ENCODE measurements at regions not wholly inside any gene's neighbourhood (a gene's known extent, or its start where the extent isn't known, plus 50 kb on each side); places are given as distances from the start of the nearest gene placed in this dataset.
"Not testable (repeated sequence)": the region's sequence is repeated elsewhere in the genome, so short reads cannot be mapped to it uniquely, and the experiment has no call there.

- no peak overlapping the region for H3K14ac ChIP-seq (ENCODE audit: insufficient read depth, low read length)
- H3K56ac ChIP-seq (ENCODE audit: insufficient read length, low read depth, low read length): no peak overlapping the region
- H3K9me3 ChIP-seq (ENCODE audit: control insufficient read depth, low read depth, low read length): peaks cover 62% of the 10 kb centered on the region
- H3K23ac ChIP-seq (ENCODE audit: insufficient read length, low read depth, low read length): no peak overlapping the region
- Mint-ChIP-seq H3K4me1 (peaks cover 10 to 12% of the 10 kb centered on the region in 2 experiments), H3K4me3 (no peak overlapping the region; a peak in 1 of 5 replicates), H3K9me3 (peaks cover 76 to 81% of the 10 kb centered on the region in 2 experiments), H3K27me3 (ENCODE audit: low read depth) (no peaks in the 10 kb centered on the region; the same call in 1 of the 2 replicates), H3K36me3 (ENCODE audit: insufficient read depth in 1 of 3, low read depth in 3 of 3) (peaks cover 2 to 8% (median 5%) of the 10 kb centered on the region in 3 experiments; a peak in 4 of 7 replicates), H3K27ac (no peak overlapping the region)
- H3T11ph ChIP-seq (ENCODE audit: low read length): no peak overlapping the region
- no peak for DNase-seq
- no peak overlapping the region for H2BK5ac ChIP-seq (ENCODE audit: insufficient read length, low read length)
- H3K4me2 ChIP-seq (ENCODE audit: insufficient read depth, insufficient read length, low read length): no peak overlapping the region
- H3K23me2 ChIP-seq (ENCODE audit: insufficient read length, low read depth, low read length, poor library complexity, severe bottlenecking): no peaks in the 10 kb centered on the region
- H2BK20ac ChIP-seq (ENCODE audit: low read depth, low read length, poor library complexity, severe bottlenecking): no peak overlapping the region
- TF ChIP-seq, protein P1, sequence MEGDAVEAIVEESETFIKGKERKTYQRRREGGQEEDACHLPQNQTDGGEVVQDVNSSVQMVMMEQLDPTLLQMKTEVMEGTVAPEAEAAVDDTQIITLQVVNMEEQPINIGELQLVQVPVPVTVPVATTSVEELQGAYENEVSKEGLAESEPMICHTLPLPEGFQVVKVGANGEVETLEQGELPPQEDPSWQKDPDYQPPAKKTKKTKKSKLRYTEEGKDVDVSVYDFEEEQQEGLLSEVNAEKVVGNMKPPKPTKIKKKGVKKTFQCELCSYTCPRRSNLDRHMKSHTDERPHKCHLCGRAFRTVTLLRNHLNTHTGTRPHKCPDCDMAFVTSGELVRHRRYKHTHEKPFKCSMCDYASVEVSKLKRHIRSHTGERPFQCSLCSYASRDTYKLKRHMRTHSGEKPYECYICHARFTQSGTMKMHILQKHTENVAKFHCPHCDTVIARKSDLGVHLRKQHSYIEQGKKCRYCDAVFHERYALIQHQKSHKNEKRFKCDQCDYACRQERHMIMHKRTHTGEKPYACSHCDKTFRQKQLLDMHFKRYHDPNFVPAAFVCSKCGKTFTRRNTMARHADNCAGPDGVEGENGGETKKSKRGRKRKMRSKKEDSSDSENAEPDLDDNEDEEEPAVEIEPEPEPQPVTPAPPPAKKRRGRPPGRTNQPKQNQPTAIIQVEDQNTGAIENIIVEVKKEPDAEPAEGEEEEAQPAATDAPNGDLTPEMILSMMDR (conservative IDR thresholded peaks at IDR 0.05): no peak
- no peak overlapping the region for H3K27ac ChIP-seq (ENCODE audit: insufficient read length, low read depth, low read length)
- no peak overlapping the region for H3K9ac ChIP-seq (ENCODE audit: extremely low read depth, insufficient read length, low read length)
- H3K79me1 ChIP-seq (ENCODE audit: insufficient read depth, low read depth, low read length, poor library complexity, severe bottlenecking): no peaks in the 10 kb centered on the region
- no peak overlapping the region for H2BK120ac ChIP-seq (ENCODE audit: low read depth, low read length, poor library complexity, severe bottlenecking)
- H2AK5ac ChIP-seq (ENCODE audit: insufficient read length, low read length): no peak overlapping the region
- H4K91ac ChIP-seq (ENCODE audit: insufficient read length, low read depth, low read length): no peak overlapping the region
- no peak overlapping the region for H2BK15ac ChIP-seq (ENCODE audit: low read depth, low read length)
- WGBS (ENCODE audit: extremely low coverage, insufficient read length, low lambda C conversion rate): no CpG with 5 or more reads among the region's 3 CpGs
- H3K4me1 ChIP-seq (ENCODE audit: insufficient read depth, low read length): no peaks in the 10 kb centered on the region
- no peaks in the 10 kb centered on the region for H4K20me1 ChIP-seq (ENCODE audit: control insufficient read depth, insufficient read depth, insufficient read length)
- no peak overlapping the region for H4K5ac ChIP-seq (ENCODE audit: insufficient read length, low read depth, low read length)
- H3K79me2 ChIP-seq (ENCODE audit: insufficient read depth, low read length): no peaks in the 10 kb centered on the region
- no peaks in the 10 kb centered on the region for H3K27me3 ChIP-seq (ENCODE audit: insufficient read depth, low read length)
- H2AFZ ChIP-seq (ENCODE audit: low read length): no peak overlapping the region
- no peak overlapping the region for H2BK12ac ChIP-seq (ENCODE audit: insufficient read length, low read depth, low read length)
- no peak overlapping the region for H4K8ac ChIP-seq (replicated peaks; ENCODE audit: insufficient read length, low read depth, low read length)
- H3K18ac ChIP-seq (ENCODE audit: insufficient read length, low read depth, low read length): no peak overlapping the region
- H3K4ac ChIP-seq (ENCODE audit: low read depth, low read length): no peak overlapping the region
Measured at GRCh38 chrX:18075603-18076002, 145.1 kb downstream of the BEND2 start.

DNA sequence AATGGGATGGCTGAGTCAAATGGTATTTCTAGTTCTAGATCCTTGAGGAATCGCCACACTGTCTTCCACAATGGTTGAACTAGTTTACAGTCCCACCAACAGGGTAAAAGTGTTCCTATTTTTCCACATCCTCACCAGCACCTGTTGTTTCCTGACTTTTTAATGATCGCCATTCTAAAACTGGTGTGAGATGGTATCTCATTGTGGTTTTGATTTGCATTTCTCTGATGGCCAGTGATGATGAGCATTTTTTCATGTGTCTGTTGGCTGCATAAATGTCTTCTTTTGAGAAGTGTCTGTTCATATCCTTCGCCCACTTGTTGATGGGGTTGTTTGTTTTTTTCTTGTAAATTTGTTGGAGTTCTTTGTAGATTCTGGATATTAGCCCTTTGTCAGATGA, 152.6 kb downstream of the BEND2 start:
- H3K4me3 Mint-ChIP-seq; H3K4me2 ChIP-seq (ENCODE audit: insufficient read depth, insufficient read length, low read length); H3K27ac ChIP-seq (ENCODE audit: insufficient read length, low read depth, low read length); H4K20me1 ChIP-seq (ENCODE audit: control insufficient read depth, insufficient read depth, insufficient read length); H2BK12ac ChIP-seq (ENCODE audit: insufficient read length, low read depth, low read length); H3K79me2 ChIP-seq (ENCODE audit: insufficient read depth, low read length); H3K56ac ChIP-seq (ENCODE audit: insufficient read length, low read depth, low read length); H2BK15ac ChIP-seq (ENCODE audit: low read depth, low read length); H3K27me3 Mint-ChIP-seq (ENCODE audit: low read depth); H3K4ac ChIP-seq (ENCODE audit: low read depth, low read length); H3K23ac ChIP-seq (ENCODE audit: insufficient read length, low read depth, low read length); H4K8ac ChIP-seq (replicated peaks; ENCODE audit: insufficient read length, low read depth, low read length); H3K18ac ChIP-seq (ENCODE audit: insufficient read length, low read depth, low read length); H3K79me1 ChIP-seq (ENCODE audit: insufficient read depth, low read depth, low read length, poor library complexity, severe bottlenecking); H3T11ph ChIP-seq (ENCODE audit: low read length); H2BK120ac ChIP-seq (ENCODE audit: low read depth, low read length, poor library complexity, severe bottlenecking); H2AK5ac ChIP-seq (ENCODE audit: insufficient read length, low read length); H3K23me2 ChIP-seq (ENCODE audit: insufficient read length, low read depth, low read length, poor library complexity, severe bottlenecking); H3K4me1 ChIP-seq (ENCODE audit: insufficient read depth, low read length); H3K27ac Mint-ChIP-seq; H2AFZ ChIP-seq (ENCODE audit: low read length); H4K5ac ChIP-seq (ENCODE audit: insufficient read length, low read depth, low read length); H2BK20ac ChIP-seq (ENCODE audit: low read depth, low read length, poor library complexity, severe bottlenecking); H3K27me3 ChIP-seq (ENCODE audit: insufficient read depth, low read length); H2BK5ac ChIP-seq (ENCODE audit: insufficient read length, low read length); H3K9ac ChIP-seq (ENCODE audit: extremely low read depth, insufficient read length, low read length); DNase-seq; H4K91ac ChIP-seq (ENCODE audit: insufficient read length, low read depth, low read length); H3K14ac ChIP-seq (ENCODE audit: insufficient read depth, low read length): not testable (repeated sequence)
- Mint-ChIP-seq H3K9me3 (peaks cover 64% of the 10 kb centered on the region in 2 experiments), H3K4me1 (peaks cover 23 to 25% of the 10 kb centered on the region in 2 experiments), H3K36me3 (ENCODE audit: insufficient read depth in 1 of 3, low read depth in 3 of 3) (peaks cover 5 to 12% (median 8%) of the 10 kb centered on the region in 3 experiments; a peak in 6 of 7 replicates)
- WGBS (ENCODE audit: extremely low coverage, insufficient read length, low lambda C conversion rate): no CpG with 5 or more reads among the region's 3 CpGs
- H3K9me3 ChIP-seq (ENCODE audit: control insufficient read depth, low read depth, low read length): peaks cover 36% of the 10 kb centered on the region
